ENCODE measurements at regions not wholly inside any gene's neighbourhood (a gene's known extent, or its start where the extent isn't known, plus 50 kb on each side); places are given as distances from the start of the nearest gene placed in this dataset.

DNA sequence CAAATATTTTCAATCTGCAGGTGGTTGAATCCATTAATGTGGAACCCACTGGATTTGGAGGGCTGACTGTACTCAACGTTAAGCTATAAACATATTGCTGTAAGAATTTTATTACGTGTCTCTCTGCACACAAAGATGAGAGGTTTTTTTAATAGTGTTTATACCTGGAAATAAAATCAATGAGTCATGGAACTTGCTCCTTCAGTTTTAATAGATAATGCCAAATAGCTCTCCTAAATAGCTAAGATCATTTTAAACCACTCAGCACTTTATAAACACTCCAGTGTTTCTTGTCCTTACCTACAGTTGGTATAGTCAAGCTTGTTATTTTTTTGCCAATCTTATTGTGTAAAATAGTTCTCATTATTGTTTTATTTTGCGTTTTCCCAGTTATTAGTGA lies 455.6 kb upstream of the FZD8 start:
- Histone ChIP-seq H3K27me3 (no peaks in the 10 kb centered on the region), H3K27ac (no peak overlapping the region), H3K36me3 (no peaks in the 10 kb centered on the region), H3K4me3 (no peak overlapping the region), H3K9me3 (peaks cover 0 to 14% (median 4%) of the 10 kb centered on the region in 4 donors), H3K4me1 (no peaks in the 10 kb centered on the region)
- no peak for DNase-seq
- intact Hi-C loops (cut with DNase I; ENCODE audit: low total_unique reads) = no loop called here
- no peak for TF ChIP-seq CTCF (IDR thresholded peaks at IDR 0.05)
- TF ChIP-seq POLR2A (IDR thresholded peaks at IDR 0.05) = no peak
- no peak for TF ChIP-seq POLR2AphosphoS5 (IDR thresholded peaks at IDR 0.05)
- no peak for TF ChIP-seq EP300 (IDR thresholded peaks at IDR 0.05)
- 77 to 91% (median 83%) methylated on average over 3 of the region's 3 CpGs for WGBS, 5 donors

GRCh38 chr10:36096576-36096975 lies 454.5 kb upstream of the FZD8 start:
- H3K27me3 ChIP-seq = no peaks in the 10 kb centered on the region
- WGBS, 5 donors = 73 to 98% (median 96%) methylated on average over 2 of the region's 2 CpGs
- no peaks in the 10 kb centered on the region for H3K4me1 ChIP-seq
- no peak for TF ChIP-seq CTCF (IDR thresholded peaks at IDR 0.05)
- no peak for TF ChIP-seq EP300 (IDR thresholded peaks at IDR 0.05)
- no peak for TF ChIP-seq POLR2A (IDR thresholded peaks at IDR 0.05)
- no peak for TF ChIP-seq POLR2AphosphoS5 (IDR thresholded peaks at IDR 0.05)
- DNase-seq = no peak
- H3K27ac ChIP-seq = no peak overlapping the region
- H3K9me3 ChIP-seq = peaks cover 0 to 14% (median 4%) of the 10 kb centered on the region in 4 donors
- no peak overlapping the region for H3K4me3 ChIP-seq
- H3K36me3 ChIP-seq = no peaks in the 10 kb centered on the region
- intact Hi-C loops (cut with DNase I; ENCODE audit: low total_unique reads) = no loop called here

GRCh38 chr10:36094096-36094495 lies 452.0 kb upstream of the FZD8 start:
- Histone ChIP-seq H3K36me3 (no peaks in the 10 kb centered on the region), H3K9me3 (peaks cover 0 to 11% (median 4%) of the 10 kb centered on the region in 4 donors), H3K27ac (no peak overlapping the region), H3K4me3 (no peak overlapping the region), H3K4me1 (no peaks in the 10 kb centered on the region), H3K27me3 (no peaks in the 10 kb centered on the region)
- 69 to 79% (median 77%) methylated on average over 8 of the region's 8 CpGs for WGBS, 5 donors
- intact Hi-C loops (cut with DNase I; ENCODE audit: low total_unique reads) = no loop called here
- TF ChIP-seq EP300 (IDR thresholded peaks at IDR 0.05) (no peak), CTCF (IDR thresholded peaks at IDR 0.05) (no peak), POLR2AphosphoS5 (IDR thresholded peaks at IDR 0.05) (no peak), POLR2A (IDR thresholded peaks at IDR 0.05) (no peak)
- no peak for DNase-seq

DNA sequence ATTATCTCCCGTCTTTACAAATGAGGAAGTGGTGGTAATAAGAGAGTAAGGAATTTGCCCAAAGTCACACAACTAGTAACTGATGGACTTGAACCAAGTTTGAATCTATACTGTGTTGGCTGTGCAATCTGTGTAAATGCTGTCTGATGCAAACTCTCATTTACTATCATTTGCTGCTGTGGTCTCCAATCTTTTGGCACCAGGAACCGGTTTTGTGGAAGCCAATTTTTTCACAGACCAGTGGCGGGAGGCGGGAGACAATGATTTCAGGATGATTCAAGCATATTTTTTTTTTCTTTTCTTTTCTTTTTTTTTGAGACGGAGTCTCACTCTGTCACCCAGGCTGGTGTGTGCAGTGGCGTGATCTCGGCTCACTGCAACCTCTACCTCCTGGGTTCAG lies 450.0 kb upstream of the FZD8 start:
- WGBS, 5 donors = 86 to 95% (median 91%) methylated on average over 7 of the region's 7 CpGs
- Histone ChIP-seq H3K27ac (no peak overlapping the region), H3K27me3 (no peaks in the 10 kb centered on the region), H3K36me3 (no peaks in the 10 kb centered on the region), H3K9me3 (no peaks in the 10 kb centered on the region), H3K4me3 (no peak overlapping the region), H3K4me1 (no peaks in the 10 kb centered on the region)
- intact Hi-C loops (cut with DNase I; ENCODE audit: low total_unique reads) = no loop called here
- peak in 1 of 2 donors; percentile 27 for DNase-seq
- TF ChIP-seq EP300 (IDR thresholded peaks at IDR 0.05) (no peak), POLR2AphosphoS5 (IDR thresholded peaks at IDR 0.05) (no peak), CTCF (IDR thresholded peaks at IDR 0.05) (no peak), POLR2A (IDR thresholded peaks at IDR 0.05) (no peak)
